H1 (cell line): ENCODE measurements at regions not wholly inside any gene's neighbourhood (a gene's known extent, or its start where the extent isn't known, plus 50 kb on each side); places are given as distances from the start of the nearest gene placed in this dataset.

Source experiments
- CTCF ChIA-PET: fragments of 300-600 bp; sonication (Branson Sonifier 250); formaldehyde crosslinking; loops from one replicate; lab custom pipeline; 2021; ENCODE audit not compliant: partially characterized antibody; lab: Charles Lee
- POLR2A ChIA-PET: fragments of 300-600 bp; sonication (Branson Sonifier 250); formaldehyde crosslinking; loops from one replicate; lab custom pipeline; 2021; ENCODE audit warnings: inconsistent platforms; ENCODE audit not compliant: partially characterized antibody; lab: Charles Lee
- DNase-seq, 2 experiments: peaks; one replicate each; pipeline versions ENCODE4 v3.0.0 to v3.0.0-alpha.2; 2010 to 2022; ENCODE audit warnings: low spot score in 2 of 2, low read depth in 1 of 2, mixed read lengths in 1 of 2
- FAIRE-seq: peaks from 2 replicates; lab custom pipeline; 2011; peaks lifted over from hg19 to GRCh38; lab: Jason Lieb, UNC
- H2AFZ ChIP-seq: 2 replicates; pipeline ENCODE4 v1.8.1; 2012; ENCODE audit warnings: low read length, inconsistent platforms
- H2AK5ac ChIP-seq: 2 replicates; pipeline ENCODE4 v1.6.1; 2013; ENCODE audit warnings: low read depth, low read length
- H2BK120ac ChIP-seq: replicated peaks from 2 replicates; pipeline ENCODE3; 2013; ENCODE audit warnings: low read depth, low read length, inconsistent platforms
- H2BK12ac ChIP-seq: 2 replicates; pipeline ENCODE4 v1.6.1; 2013; ENCODE audit warnings: low read depth, low read length
- H2BK15ac ChIP-seq: 2 replicates; pipeline ENCODE4 v1.6.1; 2013; ENCODE audit warnings: low read length
- H2BK20ac ChIP-seq: 2 replicates; pipeline ENCODE4 v1.6.1; 2013; ENCODE audit warnings: low read length
- H2BK5ac ChIP-seq: 2 replicates; pipeline ENCODE4 v1.6.1; 2013; ENCODE audit warnings: low read depth, low read length
- H3K14ac ChIP-seq: 2 replicates; pipeline ENCODE4 v1.6.1; 2013; ENCODE audit warnings: inconsistent platforms; ENCODE audit not compliant: insufficient read length
- H3K18ac ChIP-seq: 2 replicates; pipeline ENCODE4 v1.6.1; 2013; ENCODE audit warnings: low read length; ENCODE audit errors: extremely low read depth
- H3K23ac ChIP-seq: 2 replicates; pipeline ENCODE4 v1.6.1; 2013; ENCODE audit warnings: inconsistent platforms; ENCODE audit not compliant: insufficient read length
- H3K23me2 ChIP-seq: 2 replicates; pipeline ENCODE4 v1.6.1; 2013; ENCODE audit warnings: low read depth, low read length
- H3K27ac ChIP-seq: 2 replicates; pipeline ENCODE4 v1.6.1; 2011; ENCODE audit warnings: low read depth, low read length, inconsistent platforms
- H3K27me3 ChIP-seq, 4 experiments: replicated peaks in 1 of 4; 1 replicate in 1 of 4; 2 replicates in 3 of 4; pipeline versions ENCODE4 v1.6.1 to v1.8.1; 2011 to 2013; ENCODE audit warnings: low read length in 3 of 4, mild to moderate bottlenecking in 3 of 4, inconsistent platforms in 2 of 4, mixed read lengths in 2 of 4, moderate library complexity in 1 of 4; ENCODE audit not compliant: control insufficient read depth in 3 of 4, insufficient read depth in 3 of 4; ENCODE audit errors: extremely low read depth in 1 of 4
- H3K36me3 ChIP-seq, 4 experiments: 2 replicates each; pipeline versions ENCODE4 v1.6.1 to v1.8.1; 2011 to 2013; ENCODE audit warnings: mild to moderate bottlenecking in 4 of 4, low read length in 3 of 4, moderate library complexity in 2 of 4, control low read depth in 1 of 4, inconsistent platforms in 1 of 4; ENCODE audit not compliant: insufficient read depth in 4 of 4, control insufficient read depth in 2 of 4
- H3K4ac ChIP-seq: replicated peaks from 2 replicates; pipeline ENCODE3; 2013; ENCODE audit warnings: low read length, low read depth, mixed read lengths, inconsistent platforms; ENCODE audit not compliant: insufficient read length
- H3K4me1 ChIP-seq, 4 experiments: replicated peaks in 1 of 4; 1 replicate in 1 of 4; 2 replicates in 3 of 4; pipeline versions ENCODE4 v1.6.1 to v1.8.1; 2011 to 2013; ENCODE audit warnings: low read length in 3 of 4, inconsistent platforms in 2 of 4, mixed read lengths in 1 of 4; ENCODE audit not compliant: insufficient read depth in 4 of 4, control insufficient read depth in 3 of 4
- H3K4me2 ChIP-seq, 2 experiments: 2 replicates each; pipeline versions ENCODE4 v1.6.1 to v1.8.1; 2011 to 2013; ENCODE audit warnings: low read depth in 2 of 2, low read length in 2 of 2, control low read depth in 1 of 2, inconsistent platforms in 1 of 2, mild to moderate bottlenecking in 1 of 2; ENCODE audit not compliant: insufficient read depth in 1 of 2
- H3K4me3 ChIP-seq, 4 experiments: fragments of 200-600, 300-600 bp in 1 of 4; sonication (generic), shearing (Covaris generic), sonication (Bioruptor Twin) in 1 of 4; 2 replicates each; pipeline versions ENCODE4 v1.5.1 to v1.8.1; 2011 to 2016; ENCODE audit warnings: low read length in 4 of 4, low read depth in 3 of 4, control low read depth in 2 of 4, inconsistent platforms in 2 of 4, mild to moderate bottlenecking in 2 of 4, mixed read lengths in 1 of 4, moderate library complexity in 1 of 4; ENCODE audit not compliant: insufficient read depth in 2 of 4; ENCODE audit errors: extremely low read depth in 1 of 4
- H3K56ac ChIP-seq: replicated peaks from 2 replicates; pipeline ENCODE3; 2013; ENCODE audit warnings: low read depth, mild to moderate bottlenecking, mixed read lengths, low read length, inconsistent platforms; ENCODE audit not compliant: insufficient read length
- H3K79me1 ChIP-seq: 2 replicates; pipeline ENCODE4 v1.6.1; 2013; ENCODE audit warnings: low read depth, low read length, control low read depth
- H3K79me2 ChIP-seq, 2 experiments: 2 replicates each; pipeline versions ENCODE4 v1.6.1 to v1.8.1; 2012 to 2013; ENCODE audit warnings: low read length in 2 of 2, mild to moderate bottlenecking in 2 of 2, inconsistent platforms in 1 of 2; ENCODE audit not compliant: insufficient read depth in 2 of 2, control insufficient read depth in 1 of 2
- H3K9ac ChIP-seq, 4 experiments: replicated peaks in 1 of 4; 1 replicate in 1 of 4; 2 replicates in 3 of 4; pipeline versions ENCODE4 v1.6.1 to v1.8.1; 2011 to 2013; ENCODE audit warnings: low read depth in 3 of 4, low read length in 3 of 4, control low read depth in 2 of 4, mild to moderate bottlenecking in 2 of 4, moderate library complexity in 2 of 4, inconsistent platforms in 1 of 4; ENCODE audit errors: extremely low read depth in 1 of 4
- H3K9me3 ChIP-seq, 2 experiments: 2 replicates each; pipeline versions ENCODE4 v1.6.1 to v1.8.1; 2012 to 2013; ENCODE audit warnings: mild to moderate bottlenecking in 2 of 2, moderate library complexity in 2 of 2, control low read depth in 1 of 2, inconsistent platforms in 1 of 2, low read depth in 1 of 2, low read length in 1 of 2, mixed read lengths in 1 of 2; ENCODE audit not compliant: insufficient read depth in 2 of 2
- H4K20me1 ChIP-seq, 2 experiments: replicated peaks in 1 of 2; 2 replicates each; pipeline versions ENCODE3 to v1.8.1; 2011 to 2013; ENCODE audit warnings: inconsistent platforms in 2 of 2, low read length in 2 of 2, mild to moderate bottlenecking in 1 of 2; ENCODE audit not compliant: insufficient read depth in 2 of 2, control insufficient read depth in 1 of 2
- H4K5ac ChIP-seq: 2 replicates; pipeline ENCODE4 v1.6.1; 2013; ENCODE audit warnings: low read length, low read depth, mixed read lengths, inconsistent platforms; ENCODE audit not compliant: insufficient read length
- H4K8ac ChIP-seq: 2 replicates; pipeline ENCODE4 v1.8.0; 2013; ENCODE audit warnings: mild to moderate bottlenecking, moderate library complexity, low read length, inconsistent platforms; ENCODE audit not compliant: insufficient read depth; ENCODE audit errors: extremely low read depth
- H4K91ac ChIP-seq: replicated peaks from 2 replicates; pipeline ENCODE3; 2013; ENCODE audit warnings: low read length, mixed read lengths, inconsistent platforms; ENCODE audit not compliant: insufficient read length
- BACH1 ChIP-seq: IDR thresholded peaks from 2 replicates; pipeline ENCODE4 v1.6.1; 2012; ENCODE audit warnings: low read length, improper control_type of control experiment
- EP300 ChIP-seq, 2 experiments: IDR thresholded peaks; 1 replicate in 1 of 2; 2 replicates in 1 of 2; pipeline ENCODE4 v1.6.1; 2011 to 2012; ENCODE audit warnings: low read depth in 2 of 2, low read length in 2 of 2, mild to moderate bottlenecking in 2 of 2, borderline replicate concordance in 1 of 2, inconsistent platforms in 1 of 2, moderate library complexity in 1 of 2
- FOSL1 ChIP-seq: IDR thresholded peaks from 2 replicates; pipeline ENCODE4 v1.6.1; 2011; ENCODE audit warnings: mild to moderate bottlenecking, low read depth, low read length, moderate library complexity; ENCODE audit not compliant: insufficient read depth
- KDM1A ChIP-seq: fragments of 200-600, 300-600 bp; sonication (generic); IDR thresholded peaks from 2 replicates; pipeline ENCODE4 v1.7.1; 2016; ENCODE audit warnings: mild to moderate bottlenecking, low read length, borderline replicate concordance
- KDM4A ChIP-seq: IDR thresholded peaks from one replicate; pipeline ENCODE4 v1.7.1; 2012; ENCODE audit warnings: low read depth, mild to moderate bottlenecking, moderate library complexity, low read length, inconsistent platforms; ENCODE audit not compliant: severe bottlenecking
- RAD21 ChIP-seq, 2 experiments: IDR thresholded peaks in 1 of 2; conservative IDR thresholded peaks in 1 of 2; 2 replicates each; pipeline ENCODE4 v1.6.1; 2011; ENCODE audit warnings: low read depth in 2 of 2, low read length in 2 of 2, improper control_type of control experiment in 1 of 2, inconsistent platforms in 1 of 2, mild to moderate bottlenecking in 1 of 2, moderate library complexity in 1 of 2
- RBBP5 ChIP-seq: IDR thresholded peaks from 2 replicates; pipeline ENCODE4 v1.7.1; 2012; ENCODE audit warnings: low read depth, mild to moderate bottlenecking, inconsistent platforms, low read length, moderate library complexity, borderline replicate concordance
- SIN3A ChIP-seq, 2 experiments: IDR thresholded peaks in 1 of 2; conservative IDR thresholded peaks in 1 of 2; 2 replicates each; pipeline ENCODE4 v1.6.1; 2011 to 2012; ENCODE audit warnings: low read length in 2 of 2, improper control_type of control experiment in 1 of 2, low read depth in 1 of 2, mild to moderate bottlenecking in 1 of 2
- SIX5 ChIP-seq: IDR thresholded peaks from 2 replicates; pipeline ENCODE4 v1.6.1; 2011; ENCODE audit warnings: mild to moderate bottlenecking, low read depth, low read length
- SRF ChIP-seq: IDR thresholded peaks from 2 replicates; pipeline ENCODE4 v1.6.1; 2011; ENCODE audit warnings: mild to moderate bottlenecking, low read depth, low read length, moderate library complexity
- TAF7 ChIP-seq: optimal IDR thresholded peaks from 2 replicates; pipeline ENCODE3; 2011; ENCODE audit warnings: low read depth, mild to moderate bottlenecking, inconsistent platforms, low read length, moderate library complexity, borderline replicate concordance
- USF2 ChIP-seq: IDR thresholded peaks from 2 replicates; pipeline ENCODE4 v1.6.1; 2011; ENCODE audit warnings: low read length, improper control_type of control experiment
- ZNF274 ChIP-seq: IDR thresholded peaks from 2 replicates; pipeline ENCODE4 v1.7.0; 2012; ENCODE audit warnings: low read length, borderline replicate concordance; ENCODE audit errors: extremely low read depth
- WGBS, 2 experiments: shearing (Covaris generic) in 1 of 2; methylation state at CpG; one replicate each; pipeline versions ENCODE4 v1.1.6 to v1.1.7; 2013 to 2015; ENCODE audit warnings: low lambda C conversion rate in 2 of 2, mixed read lengths in 2 of 2, inconsistent platforms in 1 of 2, low coverage in 1 of 2, missing lambda C conversion rate in 1 of 2; ENCODE audit not compliant: insufficient replicate concordance in 2 of 2, insufficient coverage in 1 of 2, insufficient read length in 1 of 2; ENCODE audit errors: extremely low coverage in 1 of 2, missing lambda C conversion rate in 1 of 2; 5-methylcytosine and 5-hydroxymethylcytosine counted together

DNA sequence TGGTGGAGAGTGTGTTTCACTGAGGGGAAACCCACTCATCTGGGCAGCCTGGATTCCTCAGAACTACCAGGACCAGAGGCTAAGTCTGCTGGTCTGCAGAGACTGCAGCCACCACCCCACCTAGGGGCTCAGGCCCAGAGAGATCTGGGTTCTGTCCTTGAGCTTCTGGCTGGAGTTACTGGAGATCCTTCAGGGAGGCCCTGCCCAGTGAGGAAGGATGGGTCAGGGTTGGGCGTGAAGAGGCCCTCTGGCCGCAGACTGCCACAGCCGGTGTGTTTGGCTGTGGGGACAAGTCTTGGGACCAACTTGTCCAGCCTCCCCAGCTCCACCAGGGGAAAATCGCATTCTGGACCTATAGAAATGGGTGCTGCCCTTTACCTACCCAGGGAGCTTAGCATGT, 235.3 kb upstream of the CBLB start:
- Histone ChIP-seq H4K91ac (no peak overlapping the region), H3K4ac (no peak overlapping the region), H3K56ac (no peak overlapping the region), H3K36me3 (no peaks in the 10 kb centered on the region), H3K79me2 (no peaks in the 10 kb centered on the region), H2BK5ac (no peak overlapping the region), H2AK5ac (no peak overlapping the region), H3K27ac (no peak overlapping the region), H2BK20ac (no peak overlapping the region), H3K18ac (no peak overlapping the region), H3K9me3 (no peaks in the 10 kb centered on the region), H2BK120ac (no peak overlapping the region), H2AFZ (no peak overlapping the region), H2BK15ac (no peak overlapping the region), H4K20me1 (no peaks in the 10 kb centered on the region), H3K27me3 (no peaks in the 10 kb centered on the region), H3K79me1 (no peaks in the 10 kb centered on the region), H3K14ac (no peak overlapping the region), H4K8ac (no peak overlapping the region), H3K23ac (no peak overlapping the region), H2BK12ac (no peak overlapping the region), H3K4me1 (no peaks in the 10 kb centered on the region), H3K4me3 (no peak overlapping the region), H3K9ac (no peak overlapping the region), H3K4me2 (no peak overlapping the region), H3K23me2 (no peaks in the 10 kb centered on the region), H4K5ac (no peak overlapping the region)
- FAIRE-seq, result no peak
- 90% methylated on average over 2 of the region's 4 CpGs; no CpG with 5 or more reads in 1 of the 2 experiments for WGBS, 2 experiments
- CTCF ChIA-PET, result interaction anchor here (0.5 kb wide), 1 partner anchor 1717 kb away, joined by 4 read pairs; no protein-coding TSS in a partner anchor
- POLR2A ChIA-PET, result no interaction called here
- DNase-seq, result no peak
- no peak for TF ChIP-seq USF2
- TF ChIP-seq BACH1, result no peak
- TF ChIP-seq TAF7, result no peak
- no peak for TF ChIP-seq SIN3A (conservative IDR thresholded peaks at IDR 0.05 in 1 of 2, IDR thresholded peaks at IDR 0.05 in 1 of 2; ENCODE audit: low read depth in 1 of 2, low read length in 2 of 2)
- no peak for TF ChIP-seq FOSL1
- no peak for TF ChIP-seq KDM1A
- no peak for TF ChIP-seq ZNF274
- no peak for TF ChIP-seq KDM4A
- TF ChIP-seq RAD21 (IDR thresholded peaks at IDR 0.05 in 1 of 2, conservative IDR thresholded peaks at IDR 0.05 in 1 of 2; ENCODE audit: low read depth in 2 of 2, low read length in 2 of 2), result no peak
- no peak for TF ChIP-seq SIX5
- no peak for TF ChIP-seq EP300 (IDR thresholded peaks at IDR 0.05; ENCODE audit: borderline replicate concordance in 1 of 2, low read depth in 2 of 2, low read length in 2 of 2)
- no peak for TF ChIP-seq SRF
- no peak for TF ChIP-seq RBBP5
